HEK293 (cell line): ENCODE measurements at regions not wholly inside any gene's neighbourhood (a gene's known extent, or its start where the extent isn't known, plus 50 kb on each side); places are given as distances from the start of the nearest gene placed in this dataset.

Experiments
- CTCF ChIA-PET: fragments of 350-600 bp; formaldehyde crosslinking; extraction: SDS; loops from one replicate; lab custom pipeline; 2021; ENCODE audit warnings: antibody characterized with exemption; lab: Yijun Ruan, JAX
- POLR2A ChIA-PET: fragments of 300-600 bp; formaldehyde crosslinking; extraction: SDS; loops from one replicate; lab custom pipeline; 2020; ENCODE audit warnings: antibody characterized with exemption, inconsistent platforms; lab: Yijun Ruan, JAX
- H3K27ac ChIP-seq: fragments of 200-500 bp; sonication (Bioruptor generic); 2 replicates; pipeline ENCODE4 v1.5.1; 2014; ENCODE audit warnings: low read depth, low read length, control low read depth, inconsistent platforms; ENCODE audit errors: extremely low read depth
- H3K36me3 ChIP-seq, 2 experiments: fragments of 200-500 bp in 1 of 2; sonication (Bioruptor generic) in 1 of 2; 1 replicate in 1 of 2; 2 replicates in 1 of 2; pipeline ENCODE4 v1.5.1; 2014 to 2017; ENCODE audit warnings: inconsistent platforms in 2 of 2, low read length in 2 of 2; ENCODE audit not compliant: control insufficient read depth in 2 of 2, insufficient read depth in 1 of 2
- H3K4me1 ChIP-seq: fragments of 200-500 bp; sonication (Bioruptor generic); 2 replicates; pipeline ENCODE4 v1.5.1; 2014; ENCODE audit warnings: mild to moderate bottlenecking, low read length, inconsistent platforms; ENCODE audit not compliant: control insufficient read depth, insufficient read depth
- H3K4me3 ChIP-seq: 2 replicates; pipeline ENCODE4 v1.5.1; 2011; ENCODE audit warnings: low read depth, mild to moderate bottlenecking, control low read depth, low read length, moderate library complexity
- H3K9me3 ChIP-seq: fragments of 200-500 bp; sonication (Bioruptor generic); 2 replicates; pipeline ENCODE4 v1.5.1; 2014; ENCODE audit warnings: low read depth, low read length, inconsistent platforms; ENCODE audit not compliant: control insufficient read depth, insufficient read depth
- IKZF3 ChIP-seq: fragments of 450-650 bp; IDR thresholded peaks from 2 replicates; pipeline ENCODE4 v1.5.0; 2018; ENCODE audit warnings: missing biosample characterization, mild to moderate bottlenecking, missing genetic modification characterization, moderate library complexity
- KLF17 ChIP-seq: fragments of 450-650 bp; formaldehyde crosslinking; IDR thresholded peaks from 2 replicates; pipeline ENCODE4 v1.5.1; 2016; ENCODE audit warnings: missing biosample characterization, missing genetic modification characterization
- PRDM2 ChIP-seq: fragments of 450-650 bp; formaldehyde crosslinking; IDR thresholded peaks from 2 replicates; pipeline ENCODE4 v1.5.1; 2016; ENCODE audit warnings: missing biosample characterization, missing genetic modification characterization, borderline replicate concordance
- ZBTB26 ChIP-seq: fragments of 450-650 bp; formaldehyde crosslinking; optimal IDR thresholded peaks from 2 replicates; pipeline ENCODE3; 2016; ENCODE audit warnings: missing biosample characterization, mild to moderate bottlenecking, missing genetic modification characterization
- ZIC2 ChIP-seq: fragments of 450-650 bp; formaldehyde crosslinking; IDR thresholded peaks from 2 replicates; pipeline ENCODE4 v1.5.1; 2016; ENCODE audit warnings: missing biosample characterization, missing genetic modification characterization
- ZNF132 ChIP-seq: fragments of 450-650 bp; formaldehyde crosslinking; IDR thresholded peaks from 2 replicates; pipeline ENCODE4 v1.5.1; 2017; ENCODE audit warnings: missing biosample characterization, missing genetic modification characterization, borderline replicate concordance
- ZNF18 ChIP-seq: fragments of 450-650 bp; formaldehyde crosslinking; IDR thresholded peaks from 2 replicates; pipeline ENCODE4 v1.5.1; 2016; ENCODE audit warnings: missing biosample characterization, missing genetic modification characterization
- ZNF248 ChIP-seq: fragments of 450-650 bp; formaldehyde crosslinking; IDR thresholded peaks from 2 replicates; pipeline ENCODE4 v1.5.1; 2017; ENCODE audit warnings: missing biosample characterization, missing genetic modification characterization
- ZNF302 ChIP-seq: fragments of 450-650 bp; formaldehyde crosslinking; IDR thresholded peaks from 2 replicates; pipeline ENCODE4 v1.5.1; 2016; ENCODE audit warnings: missing biosample characterization, missing genetic modification characterization, low read depth
- ZNF350 ChIP-seq: fragments of 450-650 bp; formaldehyde crosslinking; IDR thresholded peaks from 2 replicates; pipeline ENCODE4 v1.5.0; 2017; ENCODE audit warnings: missing biosample characterization, mild to moderate bottlenecking, missing genetic modification characterization
- ZNF366 ChIP-seq: fragments of 450-650 bp; formaldehyde crosslinking; conservative IDR thresholded peaks from 2 replicates; pipeline ENCODE4 v1.5.1; 2016; ENCODE audit warnings: missing biosample characterization, missing genetic modification characterization
- ZNF510 ChIP-seq: fragments of 450-650 bp; formaldehyde crosslinking; IDR thresholded peaks from 2 replicates; pipeline ENCODE4 v1.5.1; 2018; ENCODE audit warnings: mild to moderate bottlenecking, missing genetic modification characterization, missing biosample characterization; ENCODE audit not compliant: insufficient replicate concordance
- ZNF580 ChIP-seq: fragments of 450-650 bp; formaldehyde crosslinking; IDR thresholded peaks from 2 replicates; pipeline ENCODE4 v1.5.1; 2016; ENCODE audit warnings: missing biosample characterization, missing genetic modification characterization
- ZNF654 ChIP-seq: fragments of 450-650 bp; formaldehyde crosslinking; IDR thresholded peaks from 2 replicates; pipeline ENCODE4 v1.5.1; 2016; ENCODE audit warnings: low read depth, missing biosample characterization, missing genetic modification characterization
- ZNF664 ChIP-seq: fragments of 450-650 bp; formaldehyde crosslinking; IDR thresholded peaks from 2 replicates; pipeline ENCODE4 v1.5.1; 2016; ENCODE audit warnings: missing biosample characterization, missing genetic modification characterization
- ZNF791 ChIP-seq: fragments of 450-650 bp; formaldehyde crosslinking; IDR thresholded peaks from 2 replicates; pipeline ENCODE4 v1.5.1; 2016; ENCODE audit warnings: missing biosample characterization, missing genetic modification characterization
- ZNF792 ChIP-seq: fragments of 450-650 bp; formaldehyde crosslinking; IDR thresholded peaks from 2 replicates; pipeline ENCODE4 v1.5.1; 2016; ENCODE audit warnings: missing biosample characterization, missing genetic modification characterization
- TF ChIP-seq, protein P1 (sequence below): sonication (generic); formaldehyde crosslinking; IDR thresholded peaks from 2 replicates; pipeline ENCODE4 v1.8.1; 2022; ENCODE audit warnings: mild to moderate bottlenecking, moderate library complexity, missing genetic modification reagents
- TF ChIP-seq, protein P2 (sequence below): fragments of 450-650 bp; formaldehyde crosslinking; IDR thresholded peaks from 2 replicates; pipeline ENCODE4 v1.5.1; 2016; ENCODE audit warnings: missing biosample characterization, missing genetic modification characterization

DNA sequence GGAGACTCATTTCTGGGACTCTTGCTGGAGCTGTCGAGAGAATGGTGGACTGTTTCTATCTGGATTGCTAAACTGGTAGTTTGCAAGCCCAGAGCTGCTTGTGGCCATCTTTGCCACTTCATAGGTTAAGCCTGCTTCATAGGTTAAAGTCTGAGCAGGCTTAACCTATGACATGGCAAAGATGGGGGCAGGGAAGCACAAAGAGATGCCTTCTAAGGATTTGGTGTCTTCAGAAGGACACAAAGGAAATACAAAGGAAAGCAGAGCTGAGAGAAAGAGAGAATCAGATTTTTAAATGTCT, 78.4 kb upstream of the MAX start:
- POLR2A ChIA-PET, result no interaction called here
- Histone ChIP-seq H3K4me3 (no peak overlapping the region), H3K27ac (no peak overlapping the region), H3K9me3 (no peaks in the 10 kb centered on the region), H3K4me1 (no peaks in the 10 kb centered on the region), H3K36me3 (no peaks in the 10 kb centered on the region)
- CTCF ChIA-PET, result interaction anchor here (0.6 to 1.4 kb wide), 2 partner anchors 17 to 256 kb away, joined by 5 to 7 read pairs; no protein-coding TSS in a partner anchor
- TF ChIP-seq ZNF132 (tag by site-specific recombination) (no peak), ZNF366 (tag by site-specific recombination) (no peak), ZNF654 (tag by site-specific recombination) (no peak), ZNF792 (tag by site-specific recombination) (no peak), IKZF3 (tag by site-specific recombination) (no peak), ZNF664 (tag by site-specific recombination) (no peak)

DNA sequence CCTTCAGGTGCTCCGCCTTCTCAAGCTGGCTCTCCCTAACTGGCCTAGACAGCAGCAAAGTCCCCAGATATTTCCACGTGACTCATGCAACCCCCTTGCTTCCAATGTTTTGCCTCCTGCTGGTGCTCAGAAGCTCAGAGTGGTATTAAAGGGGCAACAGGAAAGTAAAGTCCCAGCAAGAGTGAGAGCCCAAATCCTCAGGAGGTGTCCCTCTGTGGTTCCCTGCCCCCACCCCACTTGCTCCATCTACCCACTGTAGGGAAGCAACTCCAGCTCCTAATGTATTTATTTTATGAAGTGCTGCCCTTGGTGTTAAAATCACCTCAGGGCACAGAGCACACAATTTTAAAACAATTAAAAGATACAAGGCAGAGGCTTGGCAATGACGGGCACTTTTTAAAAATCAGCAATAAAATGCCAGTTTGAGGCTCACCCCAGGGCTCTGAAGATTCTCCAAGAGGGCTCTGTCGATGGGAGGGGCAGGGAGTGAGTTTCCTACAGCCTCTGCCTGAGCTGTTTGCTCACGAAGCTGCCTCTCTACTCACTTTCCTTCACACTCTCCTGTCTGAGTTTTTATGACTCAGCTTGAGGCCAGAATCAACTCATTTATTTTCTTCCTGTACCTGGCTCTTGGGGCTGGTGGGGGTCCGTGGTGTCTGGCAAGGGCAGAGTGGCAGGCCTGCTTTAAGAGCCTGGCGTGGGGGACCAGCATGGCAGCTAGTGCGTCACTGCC, 81.9 kb upstream of the MAX start:
- CTCF ChIA-PET, result interaction anchor here (0.6 kb wide), 1 partner anchor 1953 kb away, joined by 3 read pairs; no protein-coding TSS in a partner anchor
- H3K36me3 ChIP-seq, result no peaks in the 10 kb centered on the region
- no peaks in the 10 kb centered on the region for H3K9me3 ChIP-seq
- H3K27ac ChIP-seq, result no peak overlapping the region
- H3K4me3 ChIP-seq, result no peak overlapping the region
- no peaks in the 10 kb centered on the region for H3K4me1 ChIP-seq
- POLR2A ChIA-PET, result no interaction called here
- TF ChIP-seq ZNF791 (no peak), ZNF510 (tag by site-specific recombination) (no peak), ZNF302 (tag by site-specific recombination) (no peak), ZNF350 (tag by site-specific recombination) (no peak), ZNF248 (tag by site-specific recombination) (no peak), ZIC2 (tag by site-specific recombination) (peak; percentile 70), ZNF18 (tag by site-specific recombination) (no peak), ZBTB26 (tag by site-specific recombination) (no peak), KLF17 (tag by site-specific recombination) (no peak), ZNF580 (tag by site-specific recombination) (no peak), PRDM2 (tag by site-specific recombination) (no peak)
- TF ChIP-seq, protein P1, sequence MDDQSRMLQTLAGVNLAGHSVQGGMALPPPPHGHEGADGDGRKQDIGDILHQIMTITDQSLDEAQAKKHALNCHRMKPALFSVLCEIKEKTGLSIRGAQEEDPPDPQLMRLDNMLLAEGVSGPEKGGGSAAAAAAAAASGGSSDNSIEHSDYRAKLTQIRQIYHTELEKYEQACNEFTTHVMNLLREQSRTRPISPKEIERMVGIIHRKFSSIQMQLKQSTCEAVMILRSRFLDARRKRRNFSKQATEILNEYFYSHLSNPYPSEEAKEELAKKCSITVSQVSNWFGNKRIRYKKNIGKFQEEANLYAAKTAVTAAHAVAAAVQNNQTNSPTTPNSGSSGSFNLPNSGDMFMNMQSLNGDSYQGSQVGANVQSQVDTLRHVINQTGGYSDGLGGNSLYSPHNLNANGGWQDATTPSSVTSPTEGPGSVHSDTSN, result no peak
- TF ChIP-seq, protein P2, sequence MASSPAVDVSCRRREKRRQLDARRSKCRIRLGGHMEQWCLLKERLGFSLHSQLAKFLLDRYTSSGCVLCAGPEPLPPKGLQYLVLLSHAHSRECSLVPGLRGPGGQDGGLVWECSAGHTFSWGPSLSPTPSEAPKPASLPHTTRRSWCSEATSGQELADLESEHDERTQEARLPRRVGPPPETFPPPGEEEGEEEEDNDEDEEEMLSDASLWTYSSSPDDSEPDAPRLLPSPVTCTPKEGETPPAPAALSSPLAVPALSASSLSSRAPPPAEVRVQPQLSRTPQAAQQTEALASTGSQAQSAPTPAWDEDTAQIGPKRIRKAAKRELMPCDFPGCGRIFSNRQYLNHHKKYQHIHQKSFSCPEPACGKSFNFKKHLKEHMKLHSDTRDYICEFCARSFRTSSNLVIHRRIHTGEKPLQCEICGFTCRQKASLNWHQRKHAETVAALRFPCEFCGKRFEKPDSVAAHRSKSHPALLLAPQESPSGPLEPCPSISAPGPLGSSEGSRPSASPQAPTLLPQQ (tag by site-specific recombination), result peak; percentile 87
